HT-29 (cell line): ENCODE measurements at regions not wholly inside any gene's neighbourhood (a gene's known extent, or its start where the extent isn't known, plus 50 kb on each side); places are given as distances from the start of the nearest gene placed in this dataset.
"Not testable (repeated sequence)": the region's sequence is repeated elsewhere in the genome, so short reads cannot be mapped to it uniquely, and the experiment has no call there.

Source experiments
- DNase-seq: peaks from one replicate; pipeline ENCODE4 v3.0.0-alpha.2; 2015; ENCODE audit warnings: low spot score

DNA sequence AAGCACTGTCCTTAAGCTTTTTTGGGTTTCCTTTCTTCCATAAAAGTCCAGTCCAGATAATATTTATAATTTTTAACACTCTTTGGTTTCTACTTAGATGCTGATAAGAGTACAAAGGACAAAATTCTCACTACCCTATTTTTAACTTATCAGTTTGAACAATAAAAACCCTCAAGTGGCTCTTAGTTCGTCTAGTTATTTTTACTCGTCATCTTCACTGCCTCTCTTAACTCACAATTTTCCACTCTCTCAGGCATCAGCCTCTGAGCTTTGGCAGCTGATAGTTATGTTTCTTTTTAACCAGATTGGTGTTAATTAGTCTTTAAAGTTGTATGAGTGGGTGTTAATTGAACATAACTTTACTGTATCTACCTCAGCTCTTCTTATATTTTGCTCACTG lies 517.1 kb upstream of the SYT4 start:
- DNase-seq, result no peak

- DNase-seq, result no peak
Observed at GRCh38 chr18:43797347-43797746, 520.1 kb upstream of the SYT4 start.

GRCh38 chr18:43800584-43800983 lies 523.3 kb upstream of the SYT4 start:
- no peak for DNase-seq

- no peak for DNase-seq
Observed at GRCh38 chr18:43805646-43806194, 528.4 kb upstream of the SYT4 start.

GRCh38 chr18:43812627-43813026 lies 535.3 kb upstream of the SYT4 start:
- DNase-seq, result no peak

DNA sequence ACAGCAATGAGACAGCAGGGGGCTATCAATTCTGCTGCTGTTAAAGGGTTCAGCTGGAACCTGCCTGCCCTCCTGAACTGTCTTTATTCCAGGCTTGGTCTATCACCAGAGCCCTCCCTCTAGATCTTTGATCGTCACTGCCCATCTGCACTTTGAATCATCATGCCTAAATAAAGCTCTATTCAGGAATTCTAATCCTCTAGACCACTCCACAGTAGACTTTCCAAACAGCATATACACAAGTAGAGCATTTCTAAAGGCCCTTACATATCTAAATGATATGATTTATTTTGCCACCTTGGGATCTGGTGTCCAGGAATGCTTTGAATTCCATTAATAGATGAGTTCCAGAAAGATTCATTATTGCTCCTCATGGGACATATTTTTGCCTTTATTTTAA lies 542.1 kb upstream of the SYT4 start:
- no peak for DNase-seq

- no peak for DNase-seq
Observed at GRCh38 chr18:43819873-43820272, 542.6 kb upstream of the SYT4 start.

DNA sequence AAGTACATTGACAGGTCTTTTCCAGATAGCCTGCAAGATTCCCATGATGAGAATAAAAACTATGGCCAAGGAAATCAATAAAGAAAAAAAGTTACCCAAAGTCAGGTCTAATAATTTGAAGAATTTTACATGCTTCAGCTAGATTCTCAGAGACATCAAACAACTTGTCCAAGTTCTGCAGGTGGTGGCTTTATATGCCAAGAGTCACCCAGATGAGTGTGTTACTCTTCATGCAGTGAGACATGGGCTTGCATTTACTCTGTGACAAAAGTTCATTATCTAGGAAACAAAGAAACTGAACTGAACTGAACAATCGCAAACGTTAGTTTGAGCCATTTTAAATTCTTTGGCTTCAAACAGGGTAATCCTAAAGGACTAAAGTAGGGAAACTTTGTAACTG lies 548.5 kb upstream of the SYT4 start:
- no peak for DNase-seq

- DNase-seq, result no peak
Observed at GRCh38 chr18:43826215-43826614, 548.9 kb upstream of the SYT4 start.

DNA sequence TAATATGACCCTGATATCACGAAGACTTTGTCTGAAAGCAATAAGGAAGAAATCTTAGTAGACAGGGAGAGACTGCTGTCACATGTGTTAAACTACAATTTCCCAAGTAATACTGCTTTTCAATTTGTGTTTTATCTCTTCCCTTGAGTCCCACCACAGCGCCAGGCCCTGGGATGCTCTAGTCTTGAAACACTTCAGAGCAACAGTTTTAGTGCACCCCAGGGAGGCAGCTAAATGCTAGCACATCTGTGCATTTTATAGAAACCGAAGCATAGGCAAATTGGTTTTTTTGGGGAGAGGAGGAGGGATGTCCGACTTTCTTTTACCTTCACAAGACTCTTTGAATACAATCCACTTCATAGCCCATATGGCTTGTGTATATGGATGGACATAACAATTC lies 550.0 kb upstream of the SYT4 start:
- DNase-seq, result no peak

- no peak for DNase-seq
Observed at GRCh38 chr18:43830303-43830702, 553.0 kb upstream of the SYT4 start.

DNA sequence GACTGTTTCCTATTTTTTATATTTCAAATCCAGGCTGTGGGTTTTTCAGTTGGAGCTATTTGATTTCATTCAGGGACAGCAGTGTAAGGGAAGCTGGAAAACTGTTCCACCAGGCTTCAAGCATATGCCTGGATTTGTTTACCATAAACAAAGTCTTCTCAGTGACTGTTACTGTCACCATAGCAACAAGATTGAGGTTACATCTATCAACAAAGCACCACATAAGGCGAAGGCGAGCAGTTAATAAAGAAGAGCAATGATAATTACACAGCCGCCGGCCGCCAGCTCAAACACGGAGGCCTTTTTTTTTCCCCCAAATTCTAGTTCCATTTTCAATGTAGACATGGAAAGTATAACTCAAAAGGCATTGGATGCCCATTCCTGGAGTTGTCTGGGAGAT lies 553.7 kb upstream of the SYT4 start:
- no peak for DNase-seq

- DNase-seq, result no peak
Observed at GRCh38 chr18:43846299-43846698, 569.0 kb upstream of the SYT4 start.

DNA sequence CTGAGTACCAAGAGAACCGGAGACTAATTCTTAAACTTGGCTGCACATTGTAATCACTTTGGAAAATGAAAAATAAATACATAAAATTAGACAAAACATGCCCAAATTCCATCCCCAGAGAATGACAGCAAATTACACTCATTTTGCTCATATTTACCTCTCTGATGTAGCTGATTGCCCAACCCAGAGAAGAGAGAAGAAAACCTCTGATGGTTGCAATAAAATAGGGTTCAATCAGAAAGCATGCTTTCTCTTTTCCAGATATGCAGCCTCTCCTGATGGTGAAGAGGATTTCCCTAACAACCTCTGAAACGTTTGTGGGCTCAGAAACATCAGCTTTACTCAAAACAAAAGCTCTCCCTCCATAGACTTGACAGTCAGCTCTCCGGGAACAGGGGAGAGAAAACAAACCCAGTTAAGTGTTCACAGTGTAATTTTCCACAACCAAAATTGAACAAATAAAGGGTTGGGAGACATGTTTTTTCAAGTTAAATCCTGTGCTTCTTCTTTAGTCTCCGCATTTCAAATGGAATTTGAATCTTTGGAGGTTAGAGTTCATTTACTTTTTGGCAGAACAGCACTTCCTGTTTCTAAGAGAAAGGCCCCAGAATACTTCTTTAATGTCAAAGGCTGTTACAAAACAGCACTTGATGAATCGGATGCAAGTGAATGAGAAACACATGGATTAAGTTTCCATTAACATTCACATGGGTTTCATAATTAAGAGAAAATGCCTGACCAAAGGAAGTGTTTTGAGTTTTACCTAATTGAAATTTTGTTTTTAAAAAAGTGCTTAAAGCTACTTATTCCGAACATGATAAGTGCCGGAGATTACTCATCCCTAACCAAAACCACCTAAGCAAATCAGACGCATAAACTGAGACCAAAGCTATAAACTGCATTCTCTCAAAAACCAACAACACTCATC lies 570.1 kb upstream of the SYT4 start:
- DNase-seq, result no peak

GRCh38 chr18:43849831-43850230 lies 572.5 kb upstream of the SYT4 start:
- not testable (repeated sequence) for DNase-seq

GRCh38 chr18:43855376-43855775 lies 578.1 kb upstream of the SYT4 start:
- DNase-seq, result no peak

- DNase-seq, result no peak
Observed at GRCh38 chr18:43863180-43863579, 585.9 kb upstream of the SYT4 start.

DNA sequence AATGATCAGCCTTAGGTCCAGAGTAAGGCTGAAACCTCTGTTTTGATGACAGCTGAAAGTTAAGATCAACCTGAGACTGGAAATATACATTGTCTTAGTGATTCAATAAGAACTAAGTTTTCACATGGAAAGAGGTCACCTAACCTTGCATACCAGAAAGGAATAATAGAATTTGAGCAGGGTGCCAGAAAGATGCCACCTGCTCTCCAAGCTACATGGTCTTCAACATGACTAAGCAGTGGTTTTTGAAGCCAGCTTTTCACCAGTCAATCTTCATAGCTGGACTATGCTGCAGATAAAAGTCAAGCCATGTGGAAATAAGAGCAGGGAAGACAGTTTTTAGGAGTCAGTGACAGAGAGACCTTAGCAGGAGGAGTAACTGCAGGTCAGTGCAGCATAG lies 589.4 kb upstream of the SYT4 start:
- DNase-seq, result no peak

- DNase-seq, result no peak
Observed at GRCh38 chr18:43868497-43868995, 591.3 kb upstream of the SYT4 start.

- DNase-seq, result no peak
Observed at GRCh38 chr18:43869451-43870008, 592.2 kb upstream of the SYT4 start.

GRCh38 chr18:43870626-43871025 lies 593.3 kb upstream of the SYT4 start:
- no peak for DNase-seq

DNA sequence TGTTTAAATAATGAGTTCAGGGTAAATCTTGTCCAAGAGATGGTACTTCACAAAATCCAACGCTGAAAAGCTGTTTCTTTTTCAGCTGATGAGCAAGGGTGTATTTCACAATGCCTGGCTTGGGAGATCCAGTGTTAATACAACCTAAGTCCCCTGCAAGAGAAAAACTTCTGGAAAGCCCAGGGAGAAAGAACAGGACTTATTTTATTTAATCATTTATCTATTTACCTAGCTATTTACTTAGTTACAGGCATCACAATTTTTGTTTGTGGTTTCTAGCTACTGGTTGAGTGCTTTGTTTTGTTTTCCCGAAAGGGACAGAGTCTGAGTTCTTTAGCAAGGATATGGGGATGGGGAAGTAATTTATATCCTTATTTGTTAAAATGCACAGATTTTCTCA lies 598.2 kb upstream of the SYT4 start:
- DNase-seq, result no peak

GRCh38 chr18:43876286-43876685 lies 599.0 kb upstream of the SYT4 start:
- no peak for DNase-seq
